ENCODE measurements at regions not wholly inside any gene's neighbourhood (a gene's known extent, or its start where the extent isn't known, plus 50 kb on each side); places are given as distances from the start of the nearest gene placed in this dataset.
"Not testable (repeated sequence)": the region's sequence is repeated elsewhere in the genome, so short reads cannot be mapped to it uniquely, and the experiment has no call there.

GRCh38 chr2:179331061-179331460, 66.4 kb upstream of the SESTD1 start:
- Histone ChIP-seq H3K4me3 (ENCODE audit: low read length) (no peak overlapping the region), H3K27me3 (replicated peaks; ENCODE audit: control insufficient read depth, insufficient read depth, low read length) (no peaks in the 10 kb centered on the region), H3K36me3 (ENCODE audit: control insufficient read depth, insufficient read depth, low read length, severe bottlenecking) (no peaks in the 10 kb centered on the region), H3K9ac (ENCODE audit: low read length) (no peak overlapping the region), H3K9me3 (ENCODE audit: control insufficient read depth, low read length) (peaks cover 7% of the 10 kb centered on the region), H3K4me1 (ENCODE audit: control insufficient read depth, insufficient read depth, low read length) (peaks cover 3% of the 10 kb centered on the region)
- DNase-seq (ENCODE audit: low read depth) = no peak

- H3K27me3 ChIP-seq (replicated peaks; ENCODE audit: control insufficient read depth, insufficient read depth, low read length) = no peaks in the 10 kb centered on the region
- H3K36me3 ChIP-seq (ENCODE audit: control insufficient read depth, insufficient read depth, low read length, severe bottlenecking) = no peaks in the 10 kb centered on the region
- H3K4me3 ChIP-seq (ENCODE audit: low read length) = no peak overlapping the region
- H3K9ac ChIP-seq (ENCODE audit: low read length) = no peak overlapping the region
- H3K9me3 ChIP-seq (ENCODE audit: control insufficient read depth, low read length) = no peaks in the 10 kb centered on the region
- no peaks in the 10 kb centered on the region for H3K4me1 ChIP-seq (ENCODE audit: control insufficient read depth, insufficient read depth, low read length)
- DNase-seq (ENCODE audit: low read depth) = no peak
Observed at GRCh38 chr2:179322289-179322688, 57.7 kb upstream of the SESTD1 start.

GRCh38 chr2:179321034-179321433, 56.4 kb upstream of the SESTD1 start:
- H3K9me3 ChIP-seq (ENCODE audit: control insufficient read depth, low read length); H3K27me3 ChIP-seq (replicated peaks; ENCODE audit: control insufficient read depth, insufficient read depth, low read length); H3K9ac ChIP-seq (ENCODE audit: low read length): not testable (repeated sequence)

GRCh38 chr2:179314729-179315128, 50.1 kb upstream of the SESTD1 start:
- not testable (repeated sequence) for H3K4me1 ChIP-seq (ENCODE audit: control insufficient read depth, insufficient read depth, low read length); H3K9me3 ChIP-seq (ENCODE audit: control insufficient read depth, low read length); H3K9ac ChIP-seq (ENCODE audit: low read length); H3K4me3 ChIP-seq (ENCODE audit: low read length); H3K36me3 ChIP-seq (ENCODE audit: control insufficient read depth, insufficient read depth, low read length, severe bottlenecking); DNase-seq (ENCODE audit: low read depth); H3K27me3 ChIP-seq (replicated peaks; ENCODE audit: control insufficient read depth, insufficient read depth, low read length)

More at GRCh38 chr2:179321034-179321433, 56.4 kb upstream of the SESTD1 start:
- not testable (repeated sequence) for H3K4me3 ChIP-seq (ENCODE audit: low read length); H3K4me1 ChIP-seq (ENCODE audit: control insufficient read depth, insufficient read depth, low read length); H3K36me3 ChIP-seq (ENCODE audit: control insufficient read depth, insufficient read depth, low read length, severe bottlenecking); DNase-seq (ENCODE audit: low read depth)
